ENCODE measurements at regions not wholly inside any gene's neighbourhood (a gene's known extent, or its start where the extent isn't known, plus 50 kb on each side); places are given as distances from the start of the nearest gene placed in this dataset.

DNA sequence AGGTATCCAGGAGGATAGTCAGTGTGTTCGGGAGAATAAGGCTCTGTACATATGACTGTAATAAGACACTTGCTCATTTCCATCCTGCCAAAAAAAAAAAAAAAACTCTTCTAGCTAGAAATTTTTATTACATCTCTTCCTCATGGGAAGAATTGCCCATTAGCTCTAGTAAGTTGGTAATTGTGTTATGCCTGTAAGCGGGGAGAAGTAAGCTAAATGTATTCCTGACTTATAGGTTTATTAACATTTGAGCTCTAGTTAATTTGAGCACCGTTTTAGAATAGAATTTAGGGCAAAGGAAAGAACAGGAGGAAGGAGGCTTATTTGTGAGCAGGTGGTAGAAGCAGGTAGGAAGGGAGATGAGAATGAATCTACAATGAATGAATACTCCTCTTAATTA lies 1210.6 kb downstream of the SORCS1 start:
- TF ChIP-seq, protein P1, sequence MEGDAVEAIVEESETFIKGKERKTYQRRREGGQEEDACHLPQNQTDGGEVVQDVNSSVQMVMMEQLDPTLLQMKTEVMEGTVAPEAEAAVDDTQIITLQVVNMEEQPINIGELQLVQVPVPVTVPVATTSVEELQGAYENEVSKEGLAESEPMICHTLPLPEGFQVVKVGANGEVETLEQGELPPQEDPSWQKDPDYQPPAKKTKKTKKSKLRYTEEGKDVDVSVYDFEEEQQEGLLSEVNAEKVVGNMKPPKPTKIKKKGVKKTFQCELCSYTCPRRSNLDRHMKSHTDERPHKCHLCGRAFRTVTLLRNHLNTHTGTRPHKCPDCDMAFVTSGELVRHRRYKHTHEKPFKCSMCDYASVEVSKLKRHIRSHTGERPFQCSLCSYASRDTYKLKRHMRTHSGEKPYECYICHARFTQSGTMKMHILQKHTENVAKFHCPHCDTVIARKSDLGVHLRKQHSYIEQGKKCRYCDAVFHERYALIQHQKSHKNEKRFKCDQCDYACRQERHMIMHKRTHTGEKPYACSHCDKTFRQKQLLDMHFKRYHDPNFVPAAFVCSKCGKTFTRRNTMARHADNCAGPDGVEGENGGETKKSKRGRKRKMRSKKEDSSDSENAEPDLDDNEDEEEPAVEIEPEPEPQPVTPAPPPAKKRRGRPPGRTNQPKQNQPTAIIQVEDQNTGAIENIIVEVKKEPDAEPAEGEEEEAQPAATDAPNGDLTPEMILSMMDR (IDR thresholded peaks at IDR 0.05): no peak
- TF ChIP-seq EZH2 (IDR thresholded peaks at IDR 0.05; ENCODE audit: borderline replicate concordance, insufficient read depth, low read depth, low read length, poor library complexity, severe bottlenecking): no peak

Measured in B cell (primary cell).